Neural cell (in vitro differentiated cells): ENCODE measurements at regions not wholly inside any gene's neighbourhood (a gene's known extent, or its start where the extent isn't known, plus 50 kb on each side); places are given as distances from the start of the nearest gene placed in this dataset.

Experiments used
- H2AFZ ChIP-seq: fragments of 200-600, 300-800 bp; sonication (generic), shearing (Covaris generic); 2 replicates; pipeline ENCODE4 v1.6.0; 2014; ENCODE audit warnings: low read depth, mild to moderate bottlenecking, antibody characterized with exemption, low read length, moderate library complexity
- H3F3A ChIP-seq: fragments of 200-600 bp; shearing (Covaris generic); 2 replicates; pipeline ENCODE4 v1.6.1; 2016; ENCODE audit warnings: mild to moderate bottlenecking, moderate library complexity, mixed read lengths, antibody characterized with exemption, low read length; ENCODE audit not compliant: insufficient read depth, poor library complexity, severe bottlenecking
- H3K27ac ChIP-seq: fragments of 200-600, 300-800 bp; sonication (generic), shearing (Covaris generic); 2 replicates; pipeline ENCODE4 v1.5.1; 2014; ENCODE audit warnings: mild to moderate bottlenecking, low read length, moderate library complexity
- H3K27me3 ChIP-seq: fragments of 300-800, 200-600 bp; sonication (generic), shearing (Covaris generic); 2 replicates; pipeline ENCODE4 v1.6.0; 2014; ENCODE audit warnings: mild to moderate bottlenecking, low read depth, low read length, moderate library complexity; ENCODE audit not compliant: insufficient read depth
- H3K36me3 ChIP-seq: fragments of 300-800, 200-600 bp; sonication (generic), shearing (Covaris generic); 2 replicates; pipeline ENCODE4 v1.5.1; 2014; ENCODE audit warnings: mild to moderate bottlenecking, antibody characterized with exemption, low read length, moderate library complexity; ENCODE audit not compliant: insufficient read depth
- H3K4me2 ChIP-seq: fragments of 300-800, 200-600 bp; sonication (generic), shearing (Covaris generic); 2 replicates; pipeline ENCODE4 v1.6.0; 2014; ENCODE audit warnings: mild to moderate bottlenecking, low read length
- H3K4me3 ChIP-seq: fragments of 300-800, 200-600 bp; sonication (generic), shearing (Covaris generic); 2 replicates; pipeline ENCODE4 v1.5.1; 2014; ENCODE audit warnings: mild to moderate bottlenecking, low read length, moderate library complexity
- H3K79me2 ChIP-seq: fragments of 200-600 bp; shearing (Covaris generic); replicated peaks from 2 replicates; pipeline ENCODE4 v1.6.0; 2014; ENCODE audit warnings: mild to moderate bottlenecking, low read length, moderate library complexity; ENCODE audit not compliant: insufficient read depth
- H3K9ac ChIP-seq: fragments of 300-800, 200-600 bp; sonication (generic), shearing (Covaris generic); 2 replicates; pipeline ENCODE4 v1.6.1; 2016; ENCODE audit warnings: mild to moderate bottlenecking, low read length, mixed read lengths
- H3K9me2 ChIP-seq: fragments of 200-600 bp; shearing (Covaris generic); 2 replicates; pipeline ENCODE4 v1.6.1; 2016; ENCODE audit warnings: mild to moderate bottlenecking, low read length, mixed read lengths; ENCODE audit not compliant: insufficient read depth
- H3K9me3 ChIP-seq: fragments of 200-600, 300-800 bp; sonication (generic), shearing (Covaris generic); 2 replicates; pipeline ENCODE4 v1.6.1; 2016; ENCODE audit warnings: mild to moderate bottlenecking, mixed run types, low read length, moderate library complexity, mixed read lengths
- H4K20me1 ChIP-seq: fragments of 200-600 bp; shearing (Covaris generic); 2 replicates; pipeline ENCODE4 v1.6.1; 2016; ENCODE audit warnings: mild to moderate bottlenecking, mixed run types; ENCODE audit not compliant: insufficient read depth
- EP300 ChIP-seq: fragments of 450-650 bp; conservative IDR thresholded peaks from 2 replicates; pipeline ENCODE4 v1.6.1; 2014; ENCODE audit warnings: antibody characterized with exemption, mild to moderate bottlenecking, moderate library complexity; ENCODE audit not compliant: poor library complexity, severe bottlenecking
- EZH2 ChIP-seq: fragments of 200-600, 300-800 bp; shearing (Covaris generic), sonication (generic); IDR thresholded peaks from 2 replicates; pipeline ENCODE4 v1.6.1; 2014; ENCODE audit warnings: antibody characterized with exemption, low read length, borderline replicate concordance, mild to moderate bottlenecking; ENCODE audit not compliant: insufficient read depth, poor library complexity, severe bottlenecking
- MXI1 ChIP-seq: fragments of 450-650 bp; conservative IDR thresholded peaks from 2 replicates; pipeline ENCODE4 v1.6.1; 2014; ENCODE audit warnings: antibody characterized with exemption, mild to moderate bottlenecking; ENCODE audit not compliant: poor library complexity, severe bottlenecking
- POLR2AphosphoS5 ChIP-seq: IDR thresholded peaks from 2 replicates; pipeline ENCODE4 v1.6.1; 2012
- RAD21 ChIP-seq: fragments of 450-650 bp; conservative IDR thresholded peaks from 2 replicates; pipeline ENCODE4 v1.6.1; 2014; ENCODE audit warnings: antibody characterized with exemption, mild to moderate bottlenecking, moderate library complexity
- REST ChIP-seq: IDR thresholded peaks from 2 replicates; pipeline ENCODE4 v1.6.1; 2012; ENCODE audit warnings: borderline replicate concordance
- SMC3 ChIP-seq: fragments of 450-650 bp; conservative IDR thresholded peaks from 2 replicates; pipeline ENCODE4 v1.6.1; 2014; ENCODE audit warnings: antibody characterized with exemption, mild to moderate bottlenecking, moderate library complexity; ENCODE audit not compliant: poor library complexity
- TAF1 ChIP-seq: IDR thresholded peaks from 2 replicates; pipeline ENCODE4 v1.6.1; 2012; ENCODE audit warnings: low read depth
- TF ChIP-seq, protein P1 (sequence below): fragments of 450-650 bp; IDR thresholded peaks from 2 replicates; pipeline ENCODE4 v1.5.1; 2014; ENCODE audit warnings: antibody characterized with exemption, mild to moderate bottlenecking, moderate library complexity; ENCODE audit not compliant: poor library complexity, severe bottlenecking

- Histone ChIP-seq H3K79me2 (no peaks in the 10 kb centered on the region), H4K20me1 (no peaks in the 10 kb centered on the region), H3K9ac (no peak overlapping the region), H3K9me3 (no peaks in the 10 kb centered on the region), H3K4me3 (no peak overlapping the region), H3K36me3 (no peaks in the 10 kb centered on the region), H3K27me3 (no peaks in the 10 kb centered on the region), H3K4me2 (no peak overlapping the region), H2AFZ (no peak overlapping the region), H3F3A (no peaks in the 10 kb centered on the region), H3K27ac (no peak overlapping the region), H3K9me2 (no peaks in the 10 kb centered on the region)
- TF ChIP-seq REST = no peak
- TF ChIP-seq MXI1 = no peak
- no peak for TF ChIP-seq SMC3
- no peak for TF ChIP-seq POLR2AphosphoS5
Observed at GRCh38 chr6:2361195-2361594, 115.8 kb upstream of the GMDS start.

- Histone ChIP-seq H3K9ac (no peak overlapping the region), H2AFZ (no peak overlapping the region), H3K9me2 (no peaks in the 10 kb centered on the region), H4K20me1 (no peaks in the 10 kb centered on the region), H3F3A (no peaks in the 10 kb centered on the region), H3K4me2 (no peak overlapping the region), H3K4me3 (no peak overlapping the region), H3K79me2 (no peaks in the 10 kb centered on the region), H3K27me3 (no peaks in the 10 kb centered on the region), H3K9me3 (no peaks in the 10 kb centered on the region), H3K27ac (no peak overlapping the region), H3K36me3 (no peaks in the 10 kb centered on the region)
- TF ChIP-seq MXI1 = no peak
Observed at GRCh38 chr6:2360716-2361115, 115.3 kb upstream of the GMDS start.

GRCh38 chr6:2360126-2360525 is 114.7 kb upstream of the GMDS start:
- TF ChIP-seq MXI1 = no peak
- no peak for TF ChIP-seq TAF1
- TF ChIP-seq EP300 = no peak
- TF ChIP-seq RAD21 = no peak

DNA sequence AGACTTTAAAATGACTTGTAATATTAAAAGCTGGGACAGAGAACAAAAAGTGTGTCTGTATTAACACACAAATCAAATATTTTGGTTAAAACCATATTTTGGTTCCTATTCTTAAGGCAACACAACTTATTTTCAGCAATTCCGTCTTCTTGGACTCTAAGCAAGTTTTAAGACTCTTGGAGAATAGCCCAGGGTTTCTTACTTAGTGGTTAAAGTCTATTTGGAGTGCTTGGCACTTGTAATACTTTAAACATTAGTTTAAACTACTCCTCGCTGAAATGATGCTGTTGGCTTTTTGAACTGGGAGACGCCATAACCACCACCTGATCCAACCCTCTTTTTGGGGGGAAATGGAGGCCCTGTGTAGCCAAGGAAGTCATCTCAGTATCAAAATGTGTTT is 109.7 kb upstream of the GMDS start:
- H3K4me2 ChIP-seq = no peak overlapping the region
- no peaks in the 10 kb centered on the region for H3K36me3 ChIP-seq
- H3K27ac ChIP-seq = no peak overlapping the region
- H3K79me2 ChIP-seq = no peaks in the 10 kb centered on the region
- H4K20me1 ChIP-seq = no peaks in the 10 kb centered on the region
- no peaks in the 10 kb centered on the region for H3K9me3 ChIP-seq
- no peak overlapping the region for H3K4me3 ChIP-seq
- no peaks in the 10 kb centered on the region for H3F3A ChIP-seq
- TF ChIP-seq SMC3 (no peak), EZH2 (no peak), EP300 (no peak), REST (no peak), MXI1 (no peak), TAF1 (no peak), POLR2AphosphoS5 (no peak), RAD21 (no peak)
- TF ChIP-seq, protein P1, sequence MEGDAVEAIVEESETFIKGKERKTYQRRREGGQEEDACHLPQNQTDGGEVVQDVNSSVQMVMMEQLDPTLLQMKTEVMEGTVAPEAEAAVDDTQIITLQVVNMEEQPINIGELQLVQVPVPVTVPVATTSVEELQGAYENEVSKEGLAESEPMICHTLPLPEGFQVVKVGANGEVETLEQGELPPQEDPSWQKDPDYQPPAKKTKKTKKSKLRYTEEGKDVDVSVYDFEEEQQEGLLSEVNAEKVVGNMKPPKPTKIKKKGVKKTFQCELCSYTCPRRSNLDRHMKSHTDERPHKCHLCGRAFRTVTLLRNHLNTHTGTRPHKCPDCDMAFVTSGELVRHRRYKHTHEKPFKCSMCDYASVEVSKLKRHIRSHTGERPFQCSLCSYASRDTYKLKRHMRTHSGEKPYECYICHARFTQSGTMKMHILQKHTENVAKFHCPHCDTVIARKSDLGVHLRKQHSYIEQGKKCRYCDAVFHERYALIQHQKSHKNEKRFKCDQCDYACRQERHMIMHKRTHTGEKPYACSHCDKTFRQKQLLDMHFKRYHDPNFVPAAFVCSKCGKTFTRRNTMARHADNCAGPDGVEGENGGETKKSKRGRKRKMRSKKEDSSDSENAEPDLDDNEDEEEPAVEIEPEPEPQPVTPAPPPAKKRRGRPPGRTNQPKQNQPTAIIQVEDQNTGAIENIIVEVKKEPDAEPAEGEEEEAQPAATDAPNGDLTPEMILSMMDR = no peak
- no peaks in the 10 kb centered on the region for H3K9me2 ChIP-seq
- no peak overlapping the region for H3K9ac ChIP-seq
- H3K27me3 ChIP-seq = no peaks in the 10 kb centered on the region
- H2AFZ ChIP-seq = no peak overlapping the region

More at GRCh38 chr6:2360126-2360525, 114.7 kb upstream of the GMDS start:
- H3K9ac ChIP-seq = no peak overlapping the region
- no peaks in the 10 kb centered on the region for H4K20me1 ChIP-seq
- no peaks in the 10 kb centered on the region for H3K36me3 ChIP-seq
- no peaks in the 10 kb centered on the region for H3K9me2 ChIP-seq
- no peak overlapping the region for H2AFZ ChIP-seq
- H3K79me2 ChIP-seq = no peaks in the 10 kb centered on the region
- no peaks in the 10 kb centered on the region for H3K9me3 ChIP-seq
- H3K27ac ChIP-seq = no peak overlapping the region
- H3F3A ChIP-seq = no peaks in the 10 kb centered on the region
- H3K27me3 ChIP-seq = no peaks in the 10 kb centered on the region
- H3K4me2 ChIP-seq = no peak overlapping the region
- no peak overlapping the region for H3K4me3 ChIP-seq
